H9 (cell line): ENCODE measurements at regions not wholly inside any gene's neighbourhood (a gene's known extent, or its start where the extent isn't known, plus 50 kb on each side); places are given as distances from the start of the nearest gene placed in this dataset.

Source experiments
- DNase-seq: peaks from one replicate; pipeline ENCODE4 v3.0.0-alpha.2; 2017
- H2AFZ ChIP-seq: one replicate; pipeline ENCODE4 v1.6.1; 2013; ENCODE audit warnings: mild to moderate bottlenecking, low read length, control low read depth, moderate library complexity
- H2AK5ac ChIP-seq: 2 replicates; pipeline ENCODE4 v1.6.1; 2013; ENCODE audit warnings: low read length, control low read depth, mixed read lengths; ENCODE audit not compliant: insufficient read length
- H2BK120ac ChIP-seq: one replicate; pipeline ENCODE4 v1.6.1; 2013; ENCODE audit warnings: low read depth, mild to moderate bottlenecking, low read length, control low read depth, inconsistent platforms; ENCODE audit not compliant: poor library complexity, severe bottlenecking
- H2BK12ac ChIP-seq: 2 replicates; pipeline ENCODE4 v1.6.1; 2013; ENCODE audit warnings: low read length, control low read depth, mixed read lengths, low read depth; ENCODE audit not compliant: insufficient read length
- H2BK15ac ChIP-seq: 2 replicates; pipeline ENCODE4 v1.6.1; 2013; ENCODE audit warnings: low read depth, low read length, control low read depth
- H2BK20ac ChIP-seq: one replicate; pipeline ENCODE4 v1.6.1; 2013; ENCODE audit warnings: low read depth, mild to moderate bottlenecking, low read length, control low read depth, inconsistent platforms; ENCODE audit not compliant: poor library complexity, severe bottlenecking
- H2BK5ac ChIP-seq: 2 replicates; pipeline ENCODE4 v1.6.1; 2013; ENCODE audit warnings: low read length, control low read depth, mixed read lengths; ENCODE audit not compliant: insufficient read length
- H3K14ac ChIP-seq: 2 replicates; pipeline ENCODE4 v1.6.1; 2013; ENCODE audit warnings: low read length, control low read depth; ENCODE audit not compliant: insufficient read depth
- H3K18ac ChIP-seq: 2 replicates; pipeline ENCODE4 v1.6.1; 2013; ENCODE audit warnings: low read depth, mild to moderate bottlenecking, mixed read lengths, low read length, control low read depth; ENCODE audit not compliant: insufficient read length
- H3K23ac ChIP-seq: 2 replicates; pipeline ENCODE4 v1.6.1; 2013; ENCODE audit warnings: low read length, control low read depth, mixed read lengths, low read depth; ENCODE audit not compliant: insufficient read length
- H3K23me2 ChIP-seq: 2 replicates; pipeline ENCODE4 v1.6.1; 2013; ENCODE audit warnings: low read depth, mild to moderate bottlenecking, mixed read lengths, low read length, control low read depth; ENCODE audit not compliant: insufficient read length, poor library complexity, severe bottlenecking
- H3K27ac ChIP-seq: 2 replicates; pipeline ENCODE4 v1.5.1; 2013; ENCODE audit warnings: low read length, control low read depth, mixed read lengths, low read depth; ENCODE audit not compliant: insufficient read length
- H3K27me3 ChIP-seq: 2 replicates; pipeline ENCODE4 v1.6.1; 2013; ENCODE audit warnings: low read length, control low read depth, inconsistent platforms; ENCODE audit not compliant: insufficient read depth
- H3K4ac ChIP-seq: 2 replicates; pipeline ENCODE4 v1.6.1; 2013; ENCODE audit warnings: low read depth, mild to moderate bottlenecking, control low read depth, inconsistent platforms, low read length, moderate library complexity
- H3K4me1 ChIP-seq: 2 replicates; pipeline ENCODE4 v1.6.1; 2013; ENCODE audit warnings: low read length, control low read depth, inconsistent platforms; ENCODE audit not compliant: insufficient read depth
- H3K4me2 ChIP-seq: 2 replicates; pipeline ENCODE4 v1.6.1; 2013; ENCODE audit warnings: low read length, control low read depth, mixed read lengths; ENCODE audit not compliant: insufficient read length, insufficient read depth
- H3K56ac ChIP-seq: 2 replicates; pipeline ENCODE4 v1.6.1; 2013; ENCODE audit warnings: low read depth, mild to moderate bottlenecking, mixed read lengths, low read length, control low read depth; ENCODE audit not compliant: insufficient read length
- H3K79me1 ChIP-seq: 2 replicates; pipeline ENCODE4 v1.6.1; 2013; ENCODE audit warnings: low read depth, mild to moderate bottlenecking, moderate library complexity, low read length, control low read depth, inconsistent platforms; ENCODE audit not compliant: insufficient read depth, poor library complexity, severe bottlenecking
- H3K79me2 ChIP-seq: 2 replicates; pipeline ENCODE4 v1.6.1; 2013; ENCODE audit warnings: low read length, control low read depth, inconsistent platforms; ENCODE audit not compliant: insufficient read depth
- H3K9ac ChIP-seq: 2 replicates; pipeline ENCODE4 v1.6.1; 2013; ENCODE audit warnings: low read length, control low read depth, mixed read lengths; ENCODE audit not compliant: insufficient read length; ENCODE audit errors: extremely low read depth
- H3K9me3 ChIP-seq: one replicate; pipeline ENCODE4 v1.6.1; 2013; ENCODE audit warnings: low read depth, low read length, inconsistent platforms; ENCODE audit not compliant: control insufficient read depth
- H3T11ph ChIP-seq: one replicate; pipeline ENCODE4 v1.6.1; 2013; ENCODE audit warnings: mild to moderate bottlenecking, low read length, control low read depth, inconsistent platforms
- H4K20me1 ChIP-seq: one replicate; pipeline ENCODE4 v1.6.1; 2013; ENCODE audit not compliant: control insufficient read depth, insufficient read length, insufficient read depth
- H4K5ac ChIP-seq: 2 replicates; pipeline ENCODE4 v1.6.1; 2013; ENCODE audit warnings: low read depth, mild to moderate bottlenecking, mixed read lengths, low read length, control low read depth; ENCODE audit not compliant: insufficient read length
- H4K8ac ChIP-seq: replicated peaks from 2 replicates; pipeline ENCODE4 v1.6.1; 2013; ENCODE audit warnings: low read length, control low read depth, mixed read lengths, low read depth; ENCODE audit not compliant: insufficient read length
- H4K91ac ChIP-seq: 2 replicates; pipeline ENCODE4 v1.6.1; 2013; ENCODE audit warnings: low read depth, mild to moderate bottlenecking, moderate library complexity, mixed read lengths, low read length, control low read depth; ENCODE audit not compliant: insufficient read length
- H3K27ac Mint-ChIP-seq, 3 experiments: 2 replicates in 2 of 3; 3 replicates in 1 of 3; pipeline ENCODE4 v1.8.0; 2020 to 2021; ENCODE audit warnings: mixed read lengths in 3 of 3, mild to moderate bottlenecking in 1 of 3, moderate library complexity in 1 of 3
- H3K27me3 Mint-ChIP-seq: 2 replicates; pipeline ENCODE4 v1.8.0; 2021; ENCODE audit warnings: low read depth, mild to moderate bottlenecking, moderate library complexity, mixed read lengths
- H3K36me3 Mint-ChIP-seq, 3 experiments: 2 replicates in 2 of 3; 3 replicates in 1 of 3; pipeline ENCODE4 v1.8.0; 2020 to 2021; ENCODE audit warnings: low read depth in 3 of 3, mixed read lengths in 3 of 3; ENCODE audit not compliant: insufficient read depth in 1 of 3
- H3K4me1 Mint-ChIP-seq, 2 experiments: 2 replicates each; pipeline ENCODE4 v1.8.0; 2020; ENCODE audit warnings: mixed read lengths in 2 of 2
- H3K4me3 Mint-ChIP-seq, 2 experiments: 2 replicates in 1 of 2; 3 replicates in 1 of 2; pipeline ENCODE4 v1.8.0; 2020 to 2021; ENCODE audit warnings: mild to moderate bottlenecking in 2 of 2, mixed read lengths in 2 of 2, moderate library complexity in 1 of 2
- H3K9me3 Mint-ChIP-seq, 2 experiments: 2 replicates in 1 of 2; 3 replicates in 1 of 2; pipeline ENCODE4 v1.8.0; 2020; ENCODE audit warnings: mild to moderate bottlenecking in 2 of 2, mixed read lengths in 2 of 2, moderate library complexity in 1 of 2
- WGBS: extraction: QIAGEN DNeasy Blood & Tissue Kit; methylation state at CpG from one replicate; pipeline ENCODE4 v1.1.7; 2013; ENCODE audit warnings: missing lambda C conversion rate, low lambda C conversion rate, mixed read lengths; ENCODE audit not compliant: insufficient read length; ENCODE audit errors: extremely low coverage; 5-methylcytosine and 5-hydroxymethylcytosine counted together
- TF ChIP-seq, protein P1 (sequence below): fragments of 200-600 bp; sonication (generic); conservative IDR thresholded peaks from 3 replicates; pipeline ENCODE4 v1.8.0; 2021; ENCODE audit warnings: antibody characterized with exemption, mild to moderate bottlenecking

DNA sequence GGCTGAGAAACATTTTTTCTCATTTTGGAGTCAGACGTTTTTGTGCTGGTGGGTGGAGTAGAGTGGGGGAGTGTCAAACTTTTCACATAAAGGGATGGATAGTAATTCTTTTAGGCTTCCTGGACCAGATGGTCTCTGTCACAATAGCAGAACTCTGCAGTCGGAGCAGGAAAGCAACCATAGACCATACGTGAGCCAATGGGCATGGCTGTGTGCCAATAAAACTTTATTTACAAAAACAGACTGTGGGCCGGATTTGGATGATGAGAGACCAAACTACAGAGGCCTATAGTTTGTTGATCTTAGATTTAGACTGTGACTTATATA is 70.8 kb upstream of the SLC22A23 start:
- TF ChIP-seq, protein P1, sequence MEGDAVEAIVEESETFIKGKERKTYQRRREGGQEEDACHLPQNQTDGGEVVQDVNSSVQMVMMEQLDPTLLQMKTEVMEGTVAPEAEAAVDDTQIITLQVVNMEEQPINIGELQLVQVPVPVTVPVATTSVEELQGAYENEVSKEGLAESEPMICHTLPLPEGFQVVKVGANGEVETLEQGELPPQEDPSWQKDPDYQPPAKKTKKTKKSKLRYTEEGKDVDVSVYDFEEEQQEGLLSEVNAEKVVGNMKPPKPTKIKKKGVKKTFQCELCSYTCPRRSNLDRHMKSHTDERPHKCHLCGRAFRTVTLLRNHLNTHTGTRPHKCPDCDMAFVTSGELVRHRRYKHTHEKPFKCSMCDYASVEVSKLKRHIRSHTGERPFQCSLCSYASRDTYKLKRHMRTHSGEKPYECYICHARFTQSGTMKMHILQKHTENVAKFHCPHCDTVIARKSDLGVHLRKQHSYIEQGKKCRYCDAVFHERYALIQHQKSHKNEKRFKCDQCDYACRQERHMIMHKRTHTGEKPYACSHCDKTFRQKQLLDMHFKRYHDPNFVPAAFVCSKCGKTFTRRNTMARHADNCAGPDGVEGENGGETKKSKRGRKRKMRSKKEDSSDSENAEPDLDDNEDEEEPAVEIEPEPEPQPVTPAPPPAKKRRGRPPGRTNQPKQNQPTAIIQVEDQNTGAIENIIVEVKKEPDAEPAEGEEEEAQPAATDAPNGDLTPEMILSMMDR, result no peak
- no peak overlapping the region for H2AK5ac ChIP-seq
- H3T11ph ChIP-seq, result no peak overlapping the region
- no peaks in the 10 kb centered on the region for H4K20me1 ChIP-seq
- H4K8ac ChIP-seq, result no peak overlapping the region
- no peaks in the 10 kb centered on the region for H3K79me2 ChIP-seq
- H3K27me3 ChIP-seq, result no peaks in the 10 kb centered on the region
- H3K9ac ChIP-seq, result no peak overlapping the region
- no peak overlapping the region for H4K91ac ChIP-seq
- no peak overlapping the region for H3K4me2 ChIP-seq
- H2AFZ ChIP-seq, result no peak overlapping the region
- no peaks in the 10 kb centered on the region for H3K79me1 ChIP-seq
- H3K9me3 ChIP-seq, result no peaks in the 10 kb centered on the region
- H3K23me2 ChIP-seq, result no peaks in the 10 kb centered on the region
- H3K4me1 ChIP-seq, result no peaks in the 10 kb centered on the region
- no peak overlapping the region for H3K23ac ChIP-seq
- no peak overlapping the region for H3K27ac ChIP-seq
- no peak overlapping the region for H4K5ac ChIP-seq
- H3K14ac ChIP-seq, result no peak overlapping the region
- Mint-ChIP-seq H3K4me1 (peaks cover 25 to 27% of the 10 kb centered on the region in 2 experiments), H3K4me3 (no peak overlapping the region), H3K27ac (no peak overlapping the region), H3K9me3 (peaks cover under 1% of the 10 kb centered on the region in 2 experiments; a peak in 2 of 5 replicates), H3K27me3 (peaks cover 7% of the 10 kb centered on the region), H3K36me3 (peaks cover 0 to under 1% (median 0%) of the 10 kb centered on the region in 3 experiments; a peak in 2 of 7 replicates)
- H3K56ac ChIP-seq, result no peak overlapping the region
- H2BK20ac ChIP-seq, result no peak overlapping the region
- H2BK120ac ChIP-seq, result no peak overlapping the region
- no peak overlapping the region for H3K4ac ChIP-seq
- no peak overlapping the region for H2BK15ac ChIP-seq
- peak; percentile 3 for DNase-seq
- no peak overlapping the region for H3K18ac ChIP-seq
- no CpG with 5 or more reads among the region's 4 CpGs for WGBS
- H2BK5ac ChIP-seq, result no peak overlapping the region
- no peak overlapping the region for H2BK12ac ChIP-seq
